HEK293T (cell line): ENCODE measurements at regions not wholly inside any gene's neighbourhood (a gene's known extent, or its start where the extent isn't known, plus 50 kb on each side); places are given as distances from the start of the nearest gene placed in this dataset.

Experiments
- ARNT ChIP-seq: fragments of 450-650 bp; IDR thresholded peaks from 2 replicates; pipeline ENCODE4 v1.6.1; 2017; ENCODE audit warnings: mild to moderate bottlenecking
- BHLHE40 ChIP-seq: fragments of 450-650 bp; IDR thresholded peaks from 2 replicates; pipeline ENCODE4 v1.6.1; 2016; ENCODE audit warnings: mild to moderate bottlenecking, moderate library complexity, borderline replicate concordance
- ELF4 ChIP-seq: fragments of 450-650 bp; IDR thresholded peaks from 2 replicates; pipeline ENCODE4 v1.6.1; 2017; ENCODE audit warnings: antibody characterized with exemption
- FOXA1 ChIP-seq: fragments of 450-650 bp; IDR thresholded peaks from 2 replicates; pipeline ENCODE4 v1.6.1; 2016; ENCODE audit warnings: mild to moderate bottlenecking
- TF ChIP-seq, protein P1 (sequence below): fragments of 450-650 bp; IDR thresholded peaks from 2 replicates; pipeline ENCODE4 v1.6.1; 2016

DNA sequence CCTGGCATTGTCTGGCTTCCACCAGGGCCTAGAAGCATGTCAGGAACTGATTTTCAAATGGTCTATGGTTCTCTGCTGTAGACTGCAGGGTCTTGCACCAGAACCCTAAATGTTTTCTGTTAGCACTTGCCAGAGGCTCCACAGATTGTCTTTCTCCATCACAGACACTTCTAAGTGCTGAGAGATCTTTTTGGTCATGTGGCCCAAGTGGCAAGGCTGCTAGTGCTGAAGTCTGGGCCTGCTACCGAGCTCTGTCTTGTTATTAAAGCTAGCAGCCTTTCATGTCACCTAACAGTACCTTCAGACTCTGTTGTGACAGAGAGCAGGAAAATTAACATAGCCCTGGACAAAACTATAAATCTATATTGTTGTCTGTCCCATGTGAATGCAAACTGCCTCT is 120.7 kb upstream of the BACH2 start:
- TF ChIP-seq FOXA1, result no peak
- no peak for TF ChIP-seq BHLHE40
- TF ChIP-seq, protein P1, sequence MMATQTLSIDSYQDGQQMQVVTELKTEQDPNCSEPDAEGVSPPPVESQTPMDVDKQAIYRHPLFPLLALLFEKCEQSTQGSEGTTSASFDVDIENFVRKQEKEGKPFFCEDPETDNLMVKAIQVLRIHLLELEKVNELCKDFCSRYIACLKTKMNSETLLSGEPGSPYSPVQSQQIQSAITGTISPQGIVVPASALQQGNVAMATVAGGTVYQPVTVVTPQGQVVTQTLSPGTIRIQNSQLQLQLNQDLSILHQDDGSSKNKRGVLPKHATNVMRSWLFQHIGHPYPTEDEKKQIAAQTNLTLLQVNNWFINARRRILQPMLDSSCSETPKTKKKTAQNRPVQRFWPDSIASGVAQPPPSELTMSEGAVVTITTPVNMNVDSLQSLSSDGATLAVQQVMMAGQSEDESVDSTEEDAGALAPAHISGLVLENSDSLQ, result no peak
- TF ChIP-seq ELF4, result no peak
- no peak for TF ChIP-seq ARNT
